Ovary (tissue), 3 donors: ENCODE measurements at regions not wholly inside any gene's neighbourhood (a gene's known extent, or its start where the extent isn't known, plus 50 kb on each side); places are given as distances from the start of the nearest gene placed in this dataset.

Source experiments
- CTCF ChIP-seq, 3 donors: fragments of 450-650 bp in 2 of 3; fragments of 200-600 bp in 1 of 3; IDR thresholded peaks; one replicate each; pipeline versions ENCODE4 v1.5.1 to v1.8.0; 2016 to 2022; ENCODE audit warnings: antibody characterized with exemption in 3 of 3, mild to moderate bottlenecking in 1 of 3
- EP300 ChIP-seq: sonication (generic); formaldehyde crosslinking; IDR thresholded peaks from one replicate; pipeline ENCODE4 v1.6.1; 2017; ENCODE audit warnings: antibody characterized with exemption
- donor health status: DM: no; HTN: no; CAD: no.

GRCh38 chr5:167870055-167870454, 421.4 kb upstream of the WWC1 start:
- TF ChIP-seq CTCF (IDR thresholded peaks at IDR 0.05) (no peak), EP300 (no peak)
